HG03025 (cell line): ENCODE measurements at regions not wholly inside any gene's neighbourhood (a gene's known extent, or its start where the extent isn't known, plus 50 kb on each side); places are given as distances from the start of the nearest gene placed in this dataset.
"Not testable (repeated sequence)": the region's sequence is repeated elsewhere in the genome, so short reads cannot be mapped to it uniquely, and the experiment has no call there.

Experiments
- ATAC-seq: cut with Tn5 transposase; IDR thresholded peaks from one replicate; pipeline ENCODE4 v1.9.1; 2021; ENCODE audit warnings: mild to moderate bottlenecking, moderate library complexity; ENCODE audit not compliant: unreplicated experiment, low FRiP score

- ATAC-seq: no peak
These were observed 1397.0 kb downstream of the UQCRFS1 start for GRCh38 chr19:27815985-27816384.

GRCh38 chr19:27814834-27815233 is 1398.1 kb downstream of the UQCRFS1 start:
- ATAC-seq: not testable (repeated sequence)

- ATAC-seq: not testable (repeated sequence)
These were observed 1398.7 kb downstream of the UQCRFS1 start for GRCh38 chr19:27814274-27814673.

- ATAC-seq: no peak
These were observed 1406.4 kb downstream of the UQCRFS1 start for GRCh38 chr19:27806471-27807070.

GRCh38 chr19:27805848-27806247 is 1407.1 kb downstream of the UQCRFS1 start:
- no peak for ATAC-seq

- ATAC-seq: not testable (repeated sequence)
These were observed 1410.7 kb downstream of the UQCRFS1 start for GRCh38 chr19:27802293-27802692.

GRCh38 chr19:27796540-27796939 is 1416.4 kb downstream of the UQCRFS1 start:
- ATAC-seq: no peak

GRCh38 chr19:27796073-27796472 is 1416.9 kb downstream of the UQCRFS1 start:
- no peak for ATAC-seq

- no peak for ATAC-seq
These were observed 1417.6 kb downstream of the UQCRFS1 start for GRCh38 chr19:27795369-27795768.

GRCh38 chr19:27794494-27795042 is 1418.4 kb downstream of the UQCRFS1 start:
- ATAC-seq: peak; percentile 5

GRCh38 chr19:27793644-27794493 is 1419.1 kb downstream of the UQCRFS1 start:
- peak; percentile 88 for ATAC-seq

- peak; percentile 62 for ATAC-seq
These were observed 1419.8 kb downstream of the UQCRFS1 start for GRCh38 chr19:27793128-27793643.

GRCh38 chr19:27792576-27793127 is 1420.3 kb downstream of the UQCRFS1 start:
- no peak for ATAC-seq

GRCh38 chr19:27780367-27781075 is 1432.4 kb downstream of the UQCRFS1 start:
- ATAC-seq: no peak

- no peak for ATAC-seq
These were observed 1433.0 kb downstream of the UQCRFS1 start for GRCh38 chr19:27779954-27780353.

- no peak for ATAC-seq
These were observed 1435.2 kb downstream of the UQCRFS1 start for GRCh38 chr19:27777726-27778125.

GRCh38 chr19:27777242-27777641 is 1435.7 kb downstream of the UQCRFS1 start:
- ATAC-seq: no peak

- no peak for ATAC-seq
These were observed 1436.4 kb downstream of the UQCRFS1 start for GRCh38 chr19:27776524-27776923.

- ATAC-seq: no peak
These were observed 1436.9 kb downstream of the UQCRFS1 start for GRCh38 chr19:27776020-27776419.

GRCh38 chr19:27775395-27775794 is 1437.6 kb downstream of the UQCRFS1 start:
- no peak for ATAC-seq
